ENCODE measurements at regions not wholly inside any gene's neighbourhood (a gene's known extent, or its start where the extent isn't known, plus 50 kb on each side); places are given as distances from the start of the nearest gene placed in this dataset.

GRCh38 chr1:94623560-94624148, 82.1 kb upstream of the F3 start:
- TF ChIP-seq CTCF (IDR thresholded peaks at IDR 0.05) = no peak
- H3K4me1 ChIP-seq (ENCODE audit: control insufficient read depth in 1 of 2, insufficient read depth in 1 of 2, low read depth in 1 of 2, low read length in 1 of 2) = peaks cover 9 to 12% of the 10 kb centered on the region in 2 experiments
- H3K36me3 ChIP-seq = no peaks in the 10 kb centered on the region
- H3K27me3 ChIP-seq = no peaks in the 10 kb centered on the region
- no peak overlapping the region for H3K4me3 ChIP-seq (ENCODE audit: low read depth in 1 of 2, low read length in 1 of 2)
- H3K27ac ChIP-seq = no peak overlapping the region
- H3K9me3 ChIP-seq = no peaks in the 10 kb centered on the region

- Histone ChIP-seq H3K4me3 (ENCODE audit: low read depth in 1 of 2, low read length in 1 of 2) (no peak overlapping the region), H3K27me3 (no peaks in the 10 kb centered on the region), H3K9me3 (no peaks in the 10 kb centered on the region), H3K27ac (no peak overlapping the region), H3K36me3 (no peaks in the 10 kb centered on the region), H3K4me1 (ENCODE audit: control insufficient read depth in 1 of 2, insufficient read depth in 1 of 2, low read depth in 1 of 2, low read length in 1 of 2) (peaks cover 7 to 10% of the 10 kb centered on the region in 2 experiments)
- TF ChIP-seq CTCF (IDR thresholded peaks at IDR 0.05) = no peak
Observed at GRCh38 chr1:94622757-94623156, 81.2 kb upstream of the F3 start.

- no peak for TF ChIP-seq CTCF (IDR thresholded peaks at IDR 0.05)
- H3K27me3 ChIP-seq = no peaks in the 10 kb centered on the region
- peaks cover 7 to 10% of the 10 kb centered on the region in 2 experiments for H3K4me1 ChIP-seq (ENCODE audit: control insufficient read depth in 1 of 2, insufficient read depth in 1 of 2, low read depth in 1 of 2, low read length in 1 of 2)
- no peaks in the 10 kb centered on the region for H3K36me3 ChIP-seq
- H3K4me3 ChIP-seq (ENCODE audit: low read depth in 1 of 2, low read length in 1 of 2) = no peak overlapping the region
- H3K27ac ChIP-seq = no peak overlapping the region
- H3K9me3 ChIP-seq = no peaks in the 10 kb centered on the region
Observed at GRCh38 chr1:94621802-94622201, 80.2 kb upstream of the F3 start.

GRCh38 chr1:94621395-94621794, 79.8 kb upstream of the F3 start:
- H3K27me3 ChIP-seq = no peaks in the 10 kb centered on the region
- no peak overlapping the region for H3K4me3 ChIP-seq (ENCODE audit: low read depth in 1 of 2, low read length in 1 of 2)
- peaks cover 7 to 8% of the 10 kb centered on the region in 2 experiments for H3K4me1 ChIP-seq (ENCODE audit: control insufficient read depth in 1 of 2, insufficient read depth in 1 of 2, low read depth in 1 of 2, low read length in 1 of 2)
- TF ChIP-seq CTCF (IDR thresholded peaks at IDR 0.05) = no peak
- no peaks in the 10 kb centered on the region for H3K9me3 ChIP-seq
- H3K27ac ChIP-seq = no peak overlapping the region
- H3K36me3 ChIP-seq = no peaks in the 10 kb centered on the region

- no peaks in the 10 kb centered on the region for H3K36me3 ChIP-seq
- no peak for TF ChIP-seq CTCF (IDR thresholded peaks at IDR 0.05)
- H3K27ac ChIP-seq = no peak overlapping the region
- H3K4me3 ChIP-seq (ENCODE audit: low read depth in 1 of 2, low read length in 1 of 2) = no peak overlapping the region
- no peaks in the 10 kb centered on the region for H3K4me1 ChIP-seq (ENCODE audit: control insufficient read depth in 1 of 2, insufficient read depth in 1 of 2, low read depth in 1 of 2, low read length in 1 of 2)
- no peaks in the 10 kb centered on the region for H3K9me3 ChIP-seq
- no peaks in the 10 kb centered on the region for H3K27me3 ChIP-seq
Observed at GRCh38 chr1:94620345-94621031, 78.9 kb upstream of the F3 start.

Measured in neutrophil (primary cell).